ENCODE measurements at regions not wholly inside any gene's neighbourhood (a gene's known extent, or its start where the extent isn't known, plus 50 kb on each side); places are given as distances from the start of the nearest gene placed in this dataset.

GRCh38 chr1:229970714-229971113, 96.3 kb upstream of the GALNT2 start:
- TF ChIP-seq CTCF (IDR thresholded peaks at IDR 0.05; ENCODE audit: poor library complexity, severe bottlenecking), result no peak
- no peak for TF ChIP-seq REST (IDR thresholded peaks at IDR 0.05; ENCODE audit: borderline replicate concordance)
- no peak for TF ChIP-seq EZH2 (IDR thresholded peaks at IDR 0.05; ENCODE audit: borderline replicate concordance, insufficient read depth, low read length, poor library complexity, severe bottlenecking)
